IgD-negative memory B cell (primary cell): ENCODE measurements at regions not wholly inside any gene's neighbourhood (a gene's known extent, or its start where the extent isn't known, plus 50 kb on each side); places are given as distances from the start of the nearest gene placed in this dataset.

Experiments
- H3K27ac Mint-ChIP-seq, 3 donors: one replicate each; pipeline ENCODE4 v1.8.0; 2020 to 2022; ENCODE audit warnings: mild to moderate bottlenecking in 3 of 3, mixed read lengths in 3 of 3, moderate library complexity in 1 of 3
- H3K27me3 Mint-ChIP-seq: one replicate; pipeline ENCODE4 v1.8.0; 2021; ENCODE audit warnings: mixed read lengths
- H3K36me3 Mint-ChIP-seq: one replicate; pipeline ENCODE4 v1.8.0; 2020; ENCODE audit warnings: mild to moderate bottlenecking, mixed read lengths
- H3K4me1 Mint-ChIP-seq, 3 donors: one replicate each; pipeline ENCODE4 v1.8.0; 2020 to 2022; ENCODE audit warnings: mixed read lengths in 3 of 3, mild to moderate bottlenecking in 1 of 3
- H3K4me3 Mint-ChIP-seq, 4 donors: one replicate each; pipeline ENCODE4 v1.8.0; 2020 to 2022; ENCODE audit warnings: mild to moderate bottlenecking in 4 of 4, mixed read lengths in 4 of 4, moderate library complexity in 3 of 4
- H3K9me3 Mint-ChIP-seq, 3 donors: one replicate each; pipeline ENCODE4 v1.8.0; 2020 to 2021; ENCODE audit warnings: mixed read lengths in 3 of 3, mild to moderate bottlenecking in 1 of 3

GRCh38 chr1:30263888-30264671 lies 459.3 kb downstream of the MATN1 start:
- no peaks in the 10 kb centered on the region for H3K36me3 Mint-ChIP-seq
- peaks cover 6% of the 10 kb centered on the region for H3K27me3 Mint-ChIP-seq
- H3K4me3 Mint-ChIP-seq, result no peak overlapping the region
- no peak overlapping the region for H3K27ac Mint-ChIP-seq
- peaks cover 0 to 5% (median 0%) of the 10 kb centered on the region in 3 donors for H3K9me3 Mint-ChIP-seq
- H3K4me1 Mint-ChIP-seq, result no peaks in the 10 kb centered on the region

- peaks cover 0 to 5% (median 0%) of the 10 kb centered on the region in 3 donors for H3K9me3 Mint-ChIP-seq
- no peak overlapping the region for H3K4me3 Mint-ChIP-seq
- H3K27me3 Mint-ChIP-seq, result peaks cover 11% of the 10 kb centered on the region
- H3K4me1 Mint-ChIP-seq, result no peaks in the 10 kb centered on the region
- no peaks in the 10 kb centered on the region for H3K36me3 Mint-ChIP-seq
- H3K27ac Mint-ChIP-seq, result no peak overlapping the region
Measured at GRCh38 chr1:30263405-30263804, 460.0 kb downstream of the MATN1 start.

GRCh38 chr1:30262158-30262557 lies 461.2 kb downstream of the MATN1 start:
- Mint-ChIP-seq H3K27me3 (peaks cover 13% of the 10 kb centered on the region), H3K4me1 (no peaks in the 10 kb centered on the region), H3K4me3 (no peak overlapping the region), H3K9me3 (peaks cover 0 to 5% (median 0%) of the 10 kb centered on the region in 3 donors), H3K27ac (no peak overlapping the region), H3K36me3 (no peaks in the 10 kb centered on the region)

GRCh38 chr1:30260318-30260717 lies 463.1 kb downstream of the MATN1 start:
- H3K4me1 Mint-ChIP-seq, result no peaks in the 10 kb centered on the region
- H3K4me3 Mint-ChIP-seq, result no peak overlapping the region
- no peak overlapping the region for H3K27ac Mint-ChIP-seq
- H3K9me3 Mint-ChIP-seq, result peaks cover 0 to 5% (median 0%) of the 10 kb centered on the region in 3 donors
- H3K36me3 Mint-ChIP-seq, result no peaks in the 10 kb centered on the region
- H3K27me3 Mint-ChIP-seq, result peaks cover 9% of the 10 kb centered on the region

GRCh38 chr1:30259631-30260030 lies 463.8 kb downstream of the MATN1 start:
- peaks cover 8% of the 10 kb centered on the region for H3K27me3 Mint-ChIP-seq
- no peaks in the 10 kb centered on the region for H3K36me3 Mint-ChIP-seq
- no peak overlapping the region for H3K4me3 Mint-ChIP-seq
- H3K9me3 Mint-ChIP-seq, result peaks cover 0 to 5% (median 0%) of the 10 kb centered on the region in 3 donors
- H3K4me1 Mint-ChIP-seq, result no peaks in the 10 kb centered on the region
- H3K27ac Mint-ChIP-seq, result no peak overlapping the region

- H3K4me3 Mint-ChIP-seq, result no peak overlapping the region
- H3K27ac Mint-ChIP-seq, result no peak overlapping the region
- H3K4me1 Mint-ChIP-seq, result no peaks in the 10 kb centered on the region
- peaks cover 8% of the 10 kb centered on the region for H3K27me3 Mint-ChIP-seq
- H3K9me3 Mint-ChIP-seq, result peaks cover 0 to 5% (median 0%) of the 10 kb centered on the region in 3 donors
- H3K36me3 Mint-ChIP-seq, result no peaks in the 10 kb centered on the region
Measured at GRCh38 chr1:30258876-30259275, 464.5 kb downstream of the MATN1 start.

- Mint-ChIP-seq H3K9me3 (peaks cover 0 to 5% (median 0%) of the 10 kb centered on the region in 3 donors), H3K4me3 (peak overlapping the region in 1 of 4 donors; percentile 63), H3K27me3 (peaks cover 8% of the 10 kb centered on the region), H3K4me1 (no peaks in the 10 kb centered on the region), H3K36me3 (no peaks in the 10 kb centered on the region), H3K27ac (no peak overlapping the region)
Measured at GRCh38 chr1:30258471-30258870, 464.9 kb downstream of the MATN1 start.

GRCh38 chr1:30257742-30258380 lies 465.5 kb downstream of the MATN1 start:
- Mint-ChIP-seq H3K27me3 (peaks cover 11% of the 10 kb centered on the region), H3K4me3 (peak overlapping the region in 1 of 4 donors; percentile 63), H3K9me3 (peaks cover 0 to 5% (median 0%) of the 10 kb centered on the region in 3 donors), H3K4me1 (no peaks in the 10 kb centered on the region), H3K27ac (no peak overlapping the region), H3K36me3 (no peaks in the 10 kb centered on the region)

- no peaks in the 10 kb centered on the region for H3K4me1 Mint-ChIP-seq
- no peak overlapping the region for H3K27ac Mint-ChIP-seq
- peaks cover 0 to 5% (median 0%) of the 10 kb centered on the region in 3 donors for H3K9me3 Mint-ChIP-seq
- H3K36me3 Mint-ChIP-seq, result no peaks in the 10 kb centered on the region
- H3K4me3 Mint-ChIP-seq, result no peak overlapping the region
- peaks cover 11% of the 10 kb centered on the region for H3K27me3 Mint-ChIP-seq
Measured at GRCh38 chr1:30257322-30257721, 466.1 kb downstream of the MATN1 start.

- H3K4me3 Mint-ChIP-seq, result no peak overlapping the region
- H3K4me1 Mint-ChIP-seq, result no peaks in the 10 kb centered on the region
- H3K27ac Mint-ChIP-seq, result no peak overlapping the region
- H3K27me3 Mint-ChIP-seq, result peaks cover 11% of the 10 kb centered on the region
- H3K9me3 Mint-ChIP-seq, result peaks cover 0 to 5% (median 0%) of the 10 kb centered on the region in 3 donors
- H3K36me3 Mint-ChIP-seq, result no peaks in the 10 kb centered on the region
Measured at GRCh38 chr1:30256911-30257310, 466.5 kb downstream of the MATN1 start.

GRCh38 chr1:30255111-30255724 lies 468.2 kb downstream of the MATN1 start:
- no peak overlapping the region for H3K4me3 Mint-ChIP-seq
- no peak overlapping the region for H3K27ac Mint-ChIP-seq
- H3K9me3 Mint-ChIP-seq, result no peaks in the 10 kb centered on the region
- H3K27me3 Mint-ChIP-seq, result peaks cover 11% of the 10 kb centered on the region
- H3K36me3 Mint-ChIP-seq, result no peaks in the 10 kb centered on the region
- no peaks in the 10 kb centered on the region for H3K4me1 Mint-ChIP-seq

- Mint-ChIP-seq H3K4me3 (no peak overlapping the region), H3K27ac (no peak overlapping the region), H3K36me3 (no peaks in the 10 kb centered on the region), H3K4me1 (no peaks in the 10 kb centered on the region), H3K27me3 (peaks cover 11% of the 10 kb centered on the region), H3K9me3 (no peaks in the 10 kb centered on the region)
Measured at GRCh38 chr1:30253807-30254440, 469.5 kb downstream of the MATN1 start.

GRCh38 chr1:30253361-30253760 lies 470.0 kb downstream of the MATN1 start:
- no peak overlapping the region for H3K4me3 Mint-ChIP-seq
- H3K9me3 Mint-ChIP-seq, result no peaks in the 10 kb centered on the region
- H3K27ac Mint-ChIP-seq, result no peak overlapping the region
- H3K27me3 Mint-ChIP-seq, result peaks cover 7% of the 10 kb centered on the region
- no peaks in the 10 kb centered on the region for H3K36me3 Mint-ChIP-seq
- H3K4me1 Mint-ChIP-seq, result no peaks in the 10 kb centered on the region

- H3K9me3 Mint-ChIP-seq, result no peaks in the 10 kb centered on the region
- peak overlapping the region in 1 of 4 donors; percentile 1 for H3K4me3 Mint-ChIP-seq
- H3K36me3 Mint-ChIP-seq, result no peaks in the 10 kb centered on the region
- H3K27ac Mint-ChIP-seq, result no peak overlapping the region
- H3K4me1 Mint-ChIP-seq, result no peaks in the 10 kb centered on the region
- peaks cover 7% of the 10 kb centered on the region for H3K27me3 Mint-ChIP-seq
Measured at GRCh38 chr1:30250984-30251850, 472.2 kb downstream of the MATN1 start.
